H1 (cell line): ENCODE measurements at regions not wholly inside any gene's neighbourhood (a gene's known extent, or its start where the extent isn't known, plus 50 kb on each side); places are given as distances from the start of the nearest gene placed in this dataset.

Experiments used
- CTCF ChIA-PET: fragments of 300-600 bp; sonication (Branson Sonifier 250); formaldehyde crosslinking; loops from one replicate; lab custom pipeline; 2021; ENCODE audit not compliant: partially characterized antibody; lab: Charles Lee
- POLR2A ChIA-PET: fragments of 300-600 bp; sonication (Branson Sonifier 250); formaldehyde crosslinking; loops from one replicate; lab custom pipeline; 2021; ENCODE audit warnings: inconsistent platforms; ENCODE audit not compliant: partially characterized antibody; lab: Charles Lee
- DNase-seq, 2 experiments: peaks; one replicate each; pipeline versions ENCODE4 v3.0.0 to v3.0.0-alpha.2; 2010 to 2022; ENCODE audit warnings: low spot score in 2 of 2, low read depth in 1 of 2, mixed read lengths in 1 of 2
- FAIRE-seq: peaks from 2 replicates; lab custom pipeline; 2011; peaks lifted over from hg19 to GRCh38; lab: Jason Lieb, UNC
- H2AFZ ChIP-seq: 2 replicates; pipeline ENCODE4 v1.8.1; 2012; ENCODE audit warnings: low read length, inconsistent platforms
- H2AK5ac ChIP-seq: 2 replicates; pipeline ENCODE4 v1.6.1; 2013; ENCODE audit warnings: low read depth, low read length
- H2BK120ac ChIP-seq: replicated peaks from 2 replicates; pipeline ENCODE3; 2013; ENCODE audit warnings: low read depth, low read length, inconsistent platforms
- H2BK12ac ChIP-seq: 2 replicates; pipeline ENCODE4 v1.6.1; 2013; ENCODE audit warnings: low read depth, low read length
- H2BK15ac ChIP-seq: 2 replicates; pipeline ENCODE4 v1.6.1; 2013; ENCODE audit warnings: low read length
- H2BK20ac ChIP-seq: 2 replicates; pipeline ENCODE4 v1.6.1; 2013; ENCODE audit warnings: low read length
- H2BK5ac ChIP-seq: 2 replicates; pipeline ENCODE4 v1.6.1; 2013; ENCODE audit warnings: low read depth, low read length
- H3K14ac ChIP-seq: 2 replicates; pipeline ENCODE4 v1.6.1; 2013; ENCODE audit warnings: inconsistent platforms; ENCODE audit not compliant: insufficient read length
- H3K18ac ChIP-seq: 2 replicates; pipeline ENCODE4 v1.6.1; 2013; ENCODE audit warnings: low read length; ENCODE audit errors: extremely low read depth
- H3K23ac ChIP-seq: 2 replicates; pipeline ENCODE4 v1.6.1; 2013; ENCODE audit warnings: inconsistent platforms; ENCODE audit not compliant: insufficient read length
- H3K23me2 ChIP-seq: 2 replicates; pipeline ENCODE4 v1.6.1; 2013; ENCODE audit warnings: low read depth, low read length
- H3K27ac ChIP-seq: 2 replicates; pipeline ENCODE4 v1.6.1; 2011; ENCODE audit warnings: low read depth, low read length, inconsistent platforms
- H3K27me3 ChIP-seq, 4 experiments: replicated peaks in 1 of 4; 1 replicate in 1 of 4; 2 replicates in 3 of 4; pipeline versions ENCODE4 v1.6.1 to v1.8.1; 2011 to 2013; ENCODE audit warnings: low read length in 3 of 4, mild to moderate bottlenecking in 3 of 4, inconsistent platforms in 2 of 4, mixed read lengths in 2 of 4, moderate library complexity in 1 of 4; ENCODE audit not compliant: control insufficient read depth in 3 of 4, insufficient read depth in 3 of 4; ENCODE audit errors: extremely low read depth in 1 of 4
- H3K36me3 ChIP-seq, 4 experiments: 2 replicates each; pipeline versions ENCODE4 v1.6.1 to v1.8.1; 2011 to 2013; ENCODE audit warnings: mild to moderate bottlenecking in 4 of 4, low read length in 3 of 4, moderate library complexity in 2 of 4, control low read depth in 1 of 4, inconsistent platforms in 1 of 4; ENCODE audit not compliant: insufficient read depth in 4 of 4, control insufficient read depth in 2 of 4
- H3K4ac ChIP-seq: replicated peaks from 2 replicates; pipeline ENCODE3; 2013; ENCODE audit warnings: low read length, low read depth, mixed read lengths, inconsistent platforms; ENCODE audit not compliant: insufficient read length
- H3K4me1 ChIP-seq, 4 experiments: replicated peaks in 1 of 4; 1 replicate in 1 of 4; 2 replicates in 3 of 4; pipeline versions ENCODE4 v1.6.1 to v1.8.1; 2011 to 2013; ENCODE audit warnings: low read length in 3 of 4, inconsistent platforms in 2 of 4, mixed read lengths in 1 of 4; ENCODE audit not compliant: insufficient read depth in 4 of 4, control insufficient read depth in 3 of 4
- H3K4me2 ChIP-seq, 2 experiments: 2 replicates each; pipeline versions ENCODE4 v1.6.1 to v1.8.1; 2011 to 2013; ENCODE audit warnings: low read depth in 2 of 2, low read length in 2 of 2, control low read depth in 1 of 2, inconsistent platforms in 1 of 2, mild to moderate bottlenecking in 1 of 2; ENCODE audit not compliant: insufficient read depth in 1 of 2
- H3K4me3 ChIP-seq, 4 experiments: fragments of 200-600, 300-600 bp in 1 of 4; sonication (generic), shearing (Covaris generic), sonication (Bioruptor Twin) in 1 of 4; 2 replicates each; pipeline versions ENCODE4 v1.5.1 to v1.8.1; 2011 to 2016; ENCODE audit warnings: low read length in 4 of 4, low read depth in 3 of 4, control low read depth in 2 of 4, inconsistent platforms in 2 of 4, mild to moderate bottlenecking in 2 of 4, mixed read lengths in 1 of 4, moderate library complexity in 1 of 4; ENCODE audit not compliant: insufficient read depth in 2 of 4; ENCODE audit errors: extremely low read depth in 1 of 4
- H3K56ac ChIP-seq: replicated peaks from 2 replicates; pipeline ENCODE3; 2013; ENCODE audit warnings: low read depth, mild to moderate bottlenecking, mixed read lengths, low read length, inconsistent platforms; ENCODE audit not compliant: insufficient read length
- H3K79me1 ChIP-seq: 2 replicates; pipeline ENCODE4 v1.6.1; 2013; ENCODE audit warnings: low read depth, low read length, control low read depth
- H3K79me2 ChIP-seq, 2 experiments: 2 replicates each; pipeline versions ENCODE4 v1.6.1 to v1.8.1; 2012 to 2013; ENCODE audit warnings: low read length in 2 of 2, mild to moderate bottlenecking in 2 of 2, inconsistent platforms in 1 of 2; ENCODE audit not compliant: insufficient read depth in 2 of 2, control insufficient read depth in 1 of 2
- H3K9ac ChIP-seq, 4 experiments: replicated peaks in 1 of 4; 1 replicate in 1 of 4; 2 replicates in 3 of 4; pipeline versions ENCODE4 v1.6.1 to v1.8.1; 2011 to 2013; ENCODE audit warnings: low read depth in 3 of 4, low read length in 3 of 4, control low read depth in 2 of 4, mild to moderate bottlenecking in 2 of 4, moderate library complexity in 2 of 4, inconsistent platforms in 1 of 4; ENCODE audit errors: extremely low read depth in 1 of 4
- H3K9me3 ChIP-seq, 2 experiments: 2 replicates each; pipeline versions ENCODE4 v1.6.1 to v1.8.1; 2012 to 2013; ENCODE audit warnings: mild to moderate bottlenecking in 2 of 2, moderate library complexity in 2 of 2, control low read depth in 1 of 2, inconsistent platforms in 1 of 2, low read depth in 1 of 2, low read length in 1 of 2, mixed read lengths in 1 of 2; ENCODE audit not compliant: insufficient read depth in 2 of 2
- H4K20me1 ChIP-seq, 2 experiments: replicated peaks in 1 of 2; 2 replicates each; pipeline versions ENCODE3 to v1.8.1; 2011 to 2013; ENCODE audit warnings: inconsistent platforms in 2 of 2, low read length in 2 of 2, mild to moderate bottlenecking in 1 of 2; ENCODE audit not compliant: insufficient read depth in 2 of 2, control insufficient read depth in 1 of 2
- H4K5ac ChIP-seq: 2 replicates; pipeline ENCODE4 v1.6.1; 2013; ENCODE audit warnings: low read length, low read depth, mixed read lengths, inconsistent platforms; ENCODE audit not compliant: insufficient read length
- H4K8ac ChIP-seq: 2 replicates; pipeline ENCODE4 v1.8.0; 2013; ENCODE audit warnings: mild to moderate bottlenecking, moderate library complexity, low read length, inconsistent platforms; ENCODE audit not compliant: insufficient read depth; ENCODE audit errors: extremely low read depth
- H4K91ac ChIP-seq: replicated peaks from 2 replicates; pipeline ENCODE3; 2013; ENCODE audit warnings: low read length, mixed read lengths, inconsistent platforms; ENCODE audit not compliant: insufficient read length
- CHD1 ChIP-seq: IDR thresholded peaks from 2 replicates; pipeline ENCODE4 v1.6.1; 2012; ENCODE audit warnings: low read depth, low read length, improper control_type of control experiment
- HDAC2 ChIP-seq, 2 experiments: fragments of 300-600 bp in 1 of 2; sonication (generic) in 1 of 2; IDR thresholded peaks; 2 replicates each; pipeline ENCODE4 v1.6.1; 2011 to 2012; ENCODE audit warnings: low read depth in 2 of 2, low read length in 2 of 2, mild to moderate bottlenecking in 2 of 2, moderate library complexity in 2 of 2, borderline replicate concordance in 1 of 2, inconsistent platforms in 1 of 2
- JUND ChIP-seq: IDR thresholded peaks from 2 replicates; pipeline ENCODE4 v1.6.1; 2011; ENCODE audit warnings: mild to moderate bottlenecking, improper control_type of control experiment, low read length
- NANOG ChIP-seq: IDR thresholded peaks from 2 replicates; pipeline ENCODE4 v1.6.1; 2011; ENCODE audit warnings: low read length, low read depth, mild to moderate bottlenecking, inconsistent platforms; ENCODE audit not compliant: insufficient read depth, poor library complexity, severe bottlenecking
- RNF2 ChIP-seq: fragments of 200-900, 300-1000 bp; sonication (generic); IDR thresholded peaks from 2 replicates; pipeline ENCODE4 v1.7.1; 2016; ENCODE audit warnings: borderline replicate concordance, low read depth, mild to moderate bottlenecking, antibody characterized with exemption, low read length; ENCODE audit not compliant: poor library complexity, severe bottlenecking; ENCODE audit errors: missing control alignments
- WGBS, 2 experiments: shearing (Covaris generic) in 1 of 2; methylation state at CpG; one replicate each; pipeline versions ENCODE4 v1.1.6 to v1.1.7; 2013 to 2015; ENCODE audit warnings: low lambda C conversion rate in 2 of 2, mixed read lengths in 2 of 2, inconsistent platforms in 1 of 2, low coverage in 1 of 2, missing lambda C conversion rate in 1 of 2; ENCODE audit not compliant: insufficient replicate concordance in 2 of 2, insufficient coverage in 1 of 2, insufficient read length in 1 of 2; ENCODE audit errors: extremely low coverage in 1 of 2, missing lambda C conversion rate in 1 of 2; 5-methylcytosine and 5-hydroxymethylcytosine counted together
- TF ChIP-seq, protein P1 (sequence below): IDR thresholded peaks from 2 replicates; pipeline ENCODE4 v1.6.1; 2011; ENCODE audit warnings: low read depth, mild to moderate bottlenecking, low read length; ENCODE audit not compliant: insufficient read depth
- TF ChIP-seq, protein P2 (sequence below): IDR thresholded peaks from 2 replicates; pipeline ENCODE4 v1.6.1; 2012; ENCODE audit warnings: inconsistent platforms
- TF ChIP-seq, protein P3 (sequence below): IDR thresholded peaks from 2 replicates; pipeline ENCODE4 v1.6.1; 2011; ENCODE audit warnings: low read length, improper control_type of control experiment

DNA sequence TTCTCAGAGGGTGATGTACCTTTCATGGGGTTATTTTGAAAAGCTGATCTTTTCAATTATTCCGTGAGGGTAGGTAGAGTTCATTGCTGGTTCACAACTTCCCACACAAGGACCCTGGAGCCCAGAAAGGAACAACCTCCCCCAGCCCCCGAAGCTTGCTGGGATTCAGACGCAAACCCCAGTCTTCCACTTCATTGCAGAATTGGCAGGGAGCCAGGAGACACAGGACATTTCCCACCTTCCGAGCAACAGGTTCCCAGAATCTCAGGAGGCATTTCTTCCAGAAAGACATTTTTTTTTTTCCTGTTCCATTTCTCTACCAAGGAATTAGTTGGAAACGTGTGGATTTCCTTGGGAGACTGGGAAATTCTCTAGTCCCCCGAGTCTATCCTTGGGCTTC is 106.1 kb downstream of the GP2 start:
- Histone ChIP-seq H2BK120ac (no peak overlapping the region), H4K91ac (no peak overlapping the region), H3K9ac (no peak overlapping the region), H2AFZ (no peak overlapping the region), H3K79me1 (no peaks in the 10 kb centered on the region), H4K5ac (no peak overlapping the region), H3K14ac (no peak overlapping the region), H3K4ac (no peak overlapping the region), H3K36me3 (no peaks in the 10 kb centered on the region), H3K23ac (no peak overlapping the region), H3K4me3 (no peak overlapping the region), H2BK15ac (no peak overlapping the region), H3K27ac (no peak overlapping the region), H2BK20ac (no peak overlapping the region), H3K4me2 (no peak overlapping the region), H3K18ac (no peak overlapping the region), H4K8ac (no peak overlapping the region), H3K79me2 (no peaks in the 10 kb centered on the region), H3K27me3 (no peaks in the 10 kb centered on the region), H4K20me1 (no peaks in the 10 kb centered on the region), H2AK5ac (no peak overlapping the region), H3K4me1 (no peaks in the 10 kb centered on the region), H3K23me2 (no peaks in the 10 kb centered on the region), H3K56ac (no peak overlapping the region), H2BK12ac (no peak overlapping the region), H2BK5ac (no peak overlapping the region), H3K9me3 (peaks cover 0 to 2% of the 10 kb centered on the region in 2 experiments; a peak in 1 of 4 replicates)
- 86% methylated on average over 6 of the region's 6 CpGs; no CpG with 5 or more reads in 1 of the 2 experiments for WGBS, 2 experiments
- DNase-seq = no peak
- CTCF ChIA-PET = interaction anchor here (0.9 to 1.3 kb wide), 4 partner anchors 166 to 240 kb away, joined by 3 to 4 read pairs (median 4); no protein-coding TSS in a partner anchor
- no peak for FAIRE-seq
- POLR2A ChIA-PET = interaction anchor here (0.7 kb wide), 1 partner anchor 511 kb away, joined by 3 read pairs; no protein-coding TSS in a partner anchor
- TF ChIP-seq HDAC2 (IDR thresholded peaks at IDR 0.05; ENCODE audit: borderline replicate concordance in 1 of 2, low read depth in 2 of 2, low read length in 2 of 2) (no peak), CHD1 (no peak), JUND (no peak), NANOG (no peak), RNF2 (no peak)
- TF ChIP-seq, protein P1, sequence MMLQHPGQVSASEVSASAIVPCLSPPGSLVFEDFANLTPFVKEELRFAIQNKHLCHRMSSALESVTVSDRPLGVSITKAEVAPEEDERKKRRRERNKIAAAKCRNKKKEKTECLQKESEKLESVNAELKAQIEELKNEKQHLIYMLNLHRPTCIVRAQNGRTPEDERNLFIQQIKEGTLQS = no peak
- TF ChIP-seq, protein P2, sequence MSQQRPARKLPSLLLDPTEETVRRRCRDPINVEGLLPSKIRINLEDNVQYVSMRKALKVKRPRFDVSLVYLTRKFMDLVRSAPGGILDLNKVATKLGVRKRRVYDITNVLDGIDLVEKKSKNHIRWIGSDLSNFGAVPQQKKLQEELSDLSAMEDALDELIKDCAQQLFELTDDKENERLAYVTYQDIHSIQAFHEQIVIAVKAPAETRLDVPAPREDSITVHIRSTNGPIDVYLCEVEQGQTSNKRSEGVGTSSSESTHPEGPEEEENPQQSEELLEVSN = no peak
- TF ChIP-seq, protein P3, sequence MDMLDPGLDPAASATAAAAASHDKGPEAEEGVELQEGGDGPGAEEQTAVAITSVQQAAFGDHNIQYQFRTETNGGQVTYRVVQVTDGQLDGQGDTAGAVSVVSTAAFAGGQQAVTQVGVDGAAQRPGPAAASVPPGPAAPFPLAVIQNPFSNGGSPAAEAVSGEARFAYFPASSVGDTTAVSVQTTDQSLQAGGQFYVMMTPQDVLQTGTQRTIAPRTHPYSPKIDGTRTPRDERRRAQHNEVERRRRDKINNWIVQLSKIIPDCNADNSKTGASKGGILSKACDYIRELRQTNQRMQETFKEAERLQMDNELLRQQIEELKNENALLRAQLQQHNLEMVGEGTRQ = no peak
